ENCODE measurements at regions not wholly inside any gene's neighbourhood (a gene's known extent, or its start where the extent isn't known, plus 50 kb on each side); places are given as distances from the start of the nearest gene placed in this dataset.

- H3K27ac ChIP-seq (ENCODE audit: low read depth in 1 of 2, low read length in 2 of 2): no peak overlapping the region
- H3K36me3 ChIP-seq (ENCODE audit: insufficient read depth, low read length): no peaks in the 10 kb centered on the region
- H3K27me3 ChIP-seq (ENCODE audit: control insufficient read depth in 1 of 2, insufficient read depth in 2 of 2, low read length in 2 of 2): no peaks in the 10 kb centered on the region
- no peak for TF ChIP-seq CTCF (IDR thresholded peaks at IDR 0.05)
- no peak overlapping the region for H3K4me3 ChIP-seq (ENCODE audit: low read length)
- intact Hi-C loops (cut with DNase I, micrococcal nuclease): no loop called here
- ChIA-PET CTCF (no interaction called here), POLR2A (no interaction called here)
- no peak for ATAC-seq (ENCODE audit: poor library complexity)
- Mint-ChIP-seq H3K9me3 (no peaks in the 10 kb centered on the region), H3K4me3 (no peak overlapping the region), H3K4me1 (ENCODE audit: low read depth) (no peaks in the 10 kb centered on the region), H3K36me3 (ENCODE audit: low read depth) (no peaks in the 10 kb centered on the region), H3K27ac (no peak overlapping the region), H3K27me3 (no peaks in the 10 kb centered on the region)
- H3K4me1 ChIP-seq (ENCODE audit: insufficient read depth, low read length): no peaks in the 10 kb centered on the region
- DNase-seq: no peak
- H3K9me3 ChIP-seq (ENCODE audit: control insufficient read depth in 1 of 2, insufficient read depth in 1 of 2, low read length in 2 of 2): peaks cover 0 to 3% of the 10 kb centered on the region in 2 experiments
Measured at GRCh38 chr3:87563712-87564111, 287.3 kb upstream of the POU1F1 start.

- H3K4me1 Mint-ChIP-seq (ENCODE audit: low read depth): no peaks in the 10 kb centered on the region
- TF ChIP-seq CTCF (IDR thresholded peaks at IDR 0.05): no peak
- H3K9me3 Mint-ChIP-seq: no peaks in the 10 kb centered on the region
- no peak overlapping the region for H3K27ac Mint-ChIP-seq
- Histone ChIP-seq H3K9me3 (ENCODE audit: control insufficient read depth in 1 of 2, insufficient read depth in 1 of 2, low read length in 2 of 2) (peaks cover 0 to 3% of the 10 kb centered on the region in 2 experiments), H3K36me3 (ENCODE audit: insufficient read depth, low read length) (no peaks in the 10 kb centered on the region), H3K4me1 (ENCODE audit: insufficient read depth, low read length) (no peaks in the 10 kb centered on the region), H3K27me3 (ENCODE audit: control insufficient read depth in 1 of 2, insufficient read depth in 2 of 2, low read length in 2 of 2) (no peaks in the 10 kb centered on the region), H3K4me3 (ENCODE audit: low read length) (no peak overlapping the region), H3K27ac (ENCODE audit: low read depth in 1 of 2, low read length in 2 of 2) (no peak overlapping the region)
- H3K36me3 Mint-ChIP-seq (ENCODE audit: low read depth): no peaks in the 10 kb centered on the region
- no peak for ATAC-seq (ENCODE audit: poor library complexity)
- no peaks in the 10 kb centered on the region for H3K27me3 Mint-ChIP-seq
- no peak for DNase-seq
- intact Hi-C loops (cut with DNase I, micrococcal nuclease): no loop called here
- POLR2A ChIA-PET: no interaction called here
- CTCF ChIA-PET: no interaction called here
- H3K4me3 Mint-ChIP-seq: no peak overlapping the region
Measured at GRCh38 chr3:87558492-87558891, 282.1 kb upstream of the POU1F1 start.

GRCh38 chr3:87555290-87555689 lies 278.9 kb upstream of the POU1F1 start:
- H3K27ac Mint-ChIP-seq: no peak overlapping the region
- H3K36me3 ChIP-seq (ENCODE audit: insufficient read depth, low read length): no peaks in the 10 kb centered on the region
- intact Hi-C loops (cut with DNase I, micrococcal nuclease): no loop called here
- H3K4me3 Mint-ChIP-seq: no peak overlapping the region
- no peaks in the 10 kb centered on the region for H3K4me1 ChIP-seq (ENCODE audit: insufficient read depth, low read length)
- peaks cover 0 to 1% of the 10 kb centered on the region in 2 experiments for H3K9me3 ChIP-seq (ENCODE audit: control insufficient read depth in 1 of 2, insufficient read depth in 1 of 2, low read length in 2 of 2)
- ChIA-PET CTCF (no interaction called here), POLR2A (no interaction called here)
- H3K27me3 Mint-ChIP-seq: no peaks in the 10 kb centered on the region
- H3K9me3 Mint-ChIP-seq: no peaks in the 10 kb centered on the region
- H3K27me3 ChIP-seq (ENCODE audit: control insufficient read depth in 1 of 2, insufficient read depth in 2 of 2, low read length in 2 of 2): no peaks in the 10 kb centered on the region
- no peak for TF ChIP-seq CTCF (IDR thresholded peaks at IDR 0.05)
- DNase-seq (no peak), ATAC-seq (ENCODE audit: poor library complexity) (no peak)
- no peak overlapping the region for H3K4me3 ChIP-seq (ENCODE audit: low read length)
- H3K36me3 Mint-ChIP-seq (ENCODE audit: low read depth): no peaks in the 10 kb centered on the region
- no peaks in the 10 kb centered on the region for H3K4me1 Mint-ChIP-seq (ENCODE audit: low read depth)
- no peak overlapping the region for H3K27ac ChIP-seq (ENCODE audit: low read depth in 1 of 2, low read length in 2 of 2)

Data from CD4-positive, alpha-beta T cell (primary cell).